A172 (cell line): ENCODE measurements at regions not wholly inside any gene's neighbourhood (a gene's known extent, or its start where the extent isn't known, plus 50 kb on each side); places are given as distances from the start of the nearest gene placed in this dataset.
A peak's percentile ranks its signal among the peaks of the same experiment; 100 is the strongest.

Experiments used
- DNase-seq: peaks from one replicate; pipeline ENCODE4 v3.0.0-alpha.2; 2015; ENCODE audit warnings: low spot score

- DNase-seq = no peak
These were observed 383.8 kb downstream of the MAN2A1 start for GRCh38 chr5:110073534-110073933.

- no peak for DNase-seq
These were observed 385.9 kb downstream of the MAN2A1 start for GRCh38 chr5:110075656-110076055.

DNA sequence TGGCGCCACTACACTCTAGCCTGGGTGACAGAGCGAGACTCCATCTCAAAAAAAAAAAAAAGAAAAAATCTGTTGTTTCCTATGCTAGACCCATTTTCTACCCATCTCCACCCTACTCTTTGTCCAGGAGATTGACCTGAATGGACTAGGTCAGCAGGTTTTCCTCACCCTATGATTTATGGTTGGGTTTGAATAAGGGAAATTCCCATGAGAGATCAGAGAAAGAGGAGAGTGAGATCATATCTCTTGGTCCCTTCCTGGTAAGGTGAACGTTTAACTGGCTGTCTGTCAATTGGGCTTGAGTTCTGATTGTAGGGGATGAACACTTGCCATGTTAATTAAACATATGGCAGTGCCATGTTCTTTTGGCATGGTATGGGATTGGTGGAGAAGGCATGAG, 387.4 kb downstream of the MAN2A1 start:
- DNase-seq = no peak

DNA sequence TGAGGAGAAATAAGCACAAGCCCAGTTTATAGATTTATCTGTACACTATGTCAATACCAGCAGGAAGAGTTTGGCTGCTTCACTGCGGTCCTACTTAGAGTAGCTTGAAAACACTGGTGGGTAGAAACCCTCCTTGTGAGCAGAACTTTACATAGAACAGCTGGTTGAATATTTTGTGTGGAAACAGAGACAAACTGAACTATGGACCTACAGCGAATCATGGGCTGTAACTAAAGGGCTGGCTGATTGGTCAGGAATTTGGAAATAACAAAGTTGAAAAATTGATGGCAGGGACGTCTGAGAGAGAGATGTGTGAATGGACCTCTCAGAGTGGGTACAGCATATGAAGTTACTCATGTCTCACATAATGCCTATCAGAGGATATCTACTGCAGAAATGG, 392.5 kb downstream of the MAN2A1 start:
- no peak for DNase-seq

DNA sequence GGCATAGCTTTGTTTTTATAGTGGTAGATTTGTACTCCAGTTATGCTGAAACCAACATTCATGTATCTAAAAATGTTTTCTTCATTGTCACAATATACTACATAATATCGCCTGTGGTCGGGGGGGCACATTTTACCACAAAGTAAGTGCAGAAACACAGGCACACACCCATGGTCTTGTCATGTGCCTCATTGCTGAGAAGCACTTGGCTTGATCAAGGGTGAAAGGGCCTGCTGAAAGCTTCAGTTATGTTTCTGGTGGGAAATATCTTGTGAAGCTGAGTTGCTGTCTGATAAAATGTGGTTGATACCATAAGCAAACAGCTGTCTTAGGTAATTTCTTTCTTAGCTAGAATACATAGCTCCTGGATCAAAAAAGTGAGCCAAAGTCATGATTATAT, 393.1 kb downstream of the MAN2A1 start:
- no peak for DNase-seq

- DNase-seq = no peak
These were observed 396.1 kb downstream of the MAN2A1 start for GRCh38 chr5:110085826-110086225.

GRCh38 chr5:110086658-110087388, 397.1 kb downstream of the MAN2A1 start:
- DNase-seq = peak; percentile 83

DNA sequence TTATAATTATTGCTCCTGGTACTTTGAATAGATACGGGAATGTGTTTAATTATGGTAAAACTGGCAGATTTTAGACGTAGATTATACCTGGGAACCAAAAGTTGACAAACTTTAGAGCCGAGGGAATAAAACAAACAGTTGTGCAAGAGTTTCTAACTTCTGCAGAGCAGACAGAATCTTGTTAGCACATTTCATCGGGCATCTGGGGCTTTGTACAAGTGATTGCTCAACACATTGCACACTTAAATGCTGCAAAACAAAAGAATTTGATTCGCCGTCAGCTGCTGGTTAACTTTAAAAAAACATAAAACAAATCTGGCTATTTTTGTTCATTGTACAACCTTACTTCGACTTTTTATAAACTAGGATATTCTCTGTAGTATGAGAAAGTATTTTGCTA, 398.1 kb downstream of the MAN2A1 start:
- no peak for DNase-seq

DNA sequence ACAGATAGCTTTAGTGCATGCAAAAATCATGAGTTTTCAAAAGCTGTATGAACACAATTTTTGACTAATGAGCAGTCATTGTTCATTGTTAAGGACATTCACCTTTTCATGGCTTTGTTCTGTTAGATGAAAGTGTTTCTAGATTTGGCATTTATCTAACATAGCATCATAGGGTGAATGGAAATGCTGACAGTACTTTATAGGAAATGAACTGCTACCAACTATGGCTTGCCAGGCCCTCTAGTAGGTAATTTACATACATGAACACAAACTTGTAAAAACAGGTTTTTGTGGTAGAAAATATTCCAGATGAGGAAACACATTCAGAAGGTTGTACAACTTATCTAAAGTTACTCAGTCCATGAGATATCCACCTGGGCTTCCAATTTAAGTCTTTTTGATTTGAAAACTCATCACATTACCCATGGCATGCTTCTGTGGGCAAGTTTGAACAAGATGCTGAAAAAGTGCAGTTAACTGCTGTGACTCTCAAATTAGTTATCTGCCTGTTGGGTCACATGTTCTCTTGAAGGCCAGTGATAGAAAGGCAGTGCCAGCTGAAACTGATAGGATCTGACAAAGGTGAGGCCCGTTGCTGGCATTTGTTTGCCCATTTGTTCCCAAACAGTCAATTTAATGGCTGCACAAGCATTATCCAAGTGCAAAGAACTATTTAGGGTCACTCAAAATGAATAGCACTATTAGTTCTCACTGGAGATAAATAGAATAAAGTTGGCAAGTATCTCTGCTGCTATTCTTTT, 399.1 kb downstream of the MAN2A1 start:
- DNase-seq = no peak

- DNase-seq = no peak
These were observed 403.4 kb downstream of the MAN2A1 start for GRCh38 chr5:110092955-110093785.

GRCh38 chr5:110094109-110094508, 404.4 kb downstream of the MAN2A1 start:
- DNase-seq = no peak

DNA sequence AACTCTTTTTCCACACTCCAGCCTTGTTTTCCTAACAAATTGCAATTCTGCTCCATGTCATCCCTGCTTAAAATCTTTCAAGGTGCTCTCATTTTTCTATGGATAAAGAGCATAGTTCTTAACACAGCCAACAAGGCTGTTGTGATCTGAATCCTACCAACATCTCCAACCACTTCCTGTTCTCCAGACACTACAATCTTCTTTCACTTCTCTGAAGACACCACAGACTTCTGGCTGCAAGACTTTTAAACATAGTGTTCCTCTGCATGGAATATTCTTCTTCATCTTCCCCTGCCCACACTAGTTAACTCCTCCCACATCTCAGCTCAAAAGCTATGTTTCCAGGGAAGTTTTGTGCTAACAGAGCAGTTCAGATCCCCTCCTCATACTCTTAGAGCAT, 404.8 kb downstream of the MAN2A1 start:
- no peak for DNase-seq

DNA sequence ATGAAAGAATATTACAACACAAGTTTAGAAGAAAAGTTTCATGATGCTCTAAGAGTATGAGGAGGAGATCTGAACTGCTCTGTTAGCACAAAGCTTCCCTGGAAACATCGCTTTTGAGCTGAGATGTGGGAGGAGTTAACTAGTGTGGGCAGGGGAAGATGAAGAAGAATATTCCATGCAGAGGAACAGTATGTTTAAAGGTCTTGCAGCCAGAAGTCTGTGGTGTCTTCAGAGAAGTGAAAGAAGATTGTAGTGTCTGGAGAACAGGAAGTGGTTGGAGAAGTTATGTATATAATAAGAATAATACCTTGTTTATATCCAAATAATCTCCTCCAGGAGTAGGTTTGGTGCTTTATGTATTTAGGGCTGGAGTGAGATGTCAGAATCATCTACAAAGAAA, 406.7 kb downstream of the MAN2A1 start:
- DNase-seq = no peak

DNA sequence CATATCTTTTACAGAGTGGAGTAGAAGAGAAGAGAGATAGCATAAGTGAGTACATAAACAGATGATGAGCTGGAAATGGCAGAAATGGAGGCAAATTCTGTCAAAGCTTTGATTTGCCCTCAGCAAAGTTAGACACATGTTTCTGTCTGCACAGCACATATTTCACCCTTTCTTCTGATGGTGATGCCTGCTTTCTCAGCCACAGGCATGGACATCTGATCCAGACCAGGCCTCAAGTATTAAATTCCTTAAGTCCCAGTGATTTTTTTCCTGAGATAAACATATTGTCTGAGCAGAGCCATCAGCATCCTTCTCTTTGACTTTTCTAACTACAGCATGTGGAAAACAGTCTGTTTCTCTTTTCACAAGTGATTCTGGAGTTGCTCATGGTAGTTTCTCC, 409.8 kb downstream of the MAN2A1 start:
- no peak for DNase-seq

DNA sequence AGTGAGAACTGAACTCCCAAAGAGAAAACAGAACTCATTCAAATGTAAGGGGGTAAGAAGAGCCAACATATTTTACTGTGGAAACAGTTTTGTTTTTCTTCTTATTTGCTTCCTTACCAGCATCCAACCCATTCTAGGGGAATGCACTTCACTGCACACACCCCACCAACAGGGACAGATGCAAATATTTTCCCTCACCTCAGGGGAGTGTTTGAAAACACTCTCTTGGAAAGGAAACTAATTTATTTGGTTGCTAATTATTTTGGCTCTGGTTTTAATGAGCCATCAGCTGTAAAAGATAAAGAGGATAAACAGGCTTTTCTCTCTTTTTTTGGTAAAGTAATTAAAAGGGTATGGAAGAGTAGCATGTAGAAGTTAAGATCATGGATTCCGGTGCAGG, 413.4 kb downstream of the MAN2A1 start:
- no peak for DNase-seq

GRCh38 chr5:110104060-110104725, 414.5 kb downstream of the MAN2A1 start:
- DNase-seq = no peak

DNA sequence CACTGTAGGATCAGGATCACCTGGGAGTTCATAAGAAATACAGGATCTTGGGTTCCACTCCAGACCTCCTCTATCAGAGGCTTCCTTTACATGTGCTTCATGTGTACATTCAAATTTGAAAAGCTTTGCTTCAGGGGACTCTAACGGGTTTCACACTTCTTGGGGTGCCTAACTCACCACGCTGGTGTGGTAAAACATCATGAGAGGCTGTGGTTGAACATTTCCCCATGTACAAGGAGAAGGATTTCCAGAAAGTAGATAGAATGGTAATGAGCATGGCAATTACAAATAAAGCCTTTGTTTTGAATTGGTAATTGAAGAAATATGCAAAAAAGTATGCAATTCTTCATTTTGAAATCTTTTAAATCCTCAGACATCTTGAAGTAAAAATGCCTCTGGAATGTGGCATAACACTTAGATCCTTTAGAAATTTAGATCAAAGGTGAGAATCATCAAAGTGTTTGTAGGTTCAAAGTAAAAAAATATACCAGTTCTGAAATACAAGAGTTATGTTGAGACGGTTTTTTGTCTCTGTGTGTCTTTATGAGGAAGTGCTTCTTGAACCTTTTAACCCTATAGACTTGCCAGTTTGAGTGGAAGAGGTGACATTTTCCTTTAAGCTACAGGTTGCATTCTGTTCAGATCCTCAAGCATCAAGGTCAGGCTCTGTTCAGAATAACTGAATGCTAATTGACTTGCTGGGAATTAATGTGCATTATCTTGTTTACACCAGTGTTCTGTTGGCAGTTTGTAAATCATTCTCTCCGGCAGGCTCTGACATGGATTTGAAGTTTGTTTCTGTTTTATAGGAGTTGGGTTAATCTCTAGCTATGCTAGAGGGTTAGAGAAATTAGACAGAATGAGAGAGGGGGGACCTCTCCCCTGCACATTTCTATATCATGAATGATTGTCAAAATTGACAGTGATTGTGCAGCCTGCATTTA, 415.3 kb downstream of the MAN2A1 start:
- DNase-seq = no peak

- no peak for DNase-seq
These were observed 416.0 kb downstream of the MAN2A1 start for GRCh38 chr5:110105692-110106091.

DNA sequence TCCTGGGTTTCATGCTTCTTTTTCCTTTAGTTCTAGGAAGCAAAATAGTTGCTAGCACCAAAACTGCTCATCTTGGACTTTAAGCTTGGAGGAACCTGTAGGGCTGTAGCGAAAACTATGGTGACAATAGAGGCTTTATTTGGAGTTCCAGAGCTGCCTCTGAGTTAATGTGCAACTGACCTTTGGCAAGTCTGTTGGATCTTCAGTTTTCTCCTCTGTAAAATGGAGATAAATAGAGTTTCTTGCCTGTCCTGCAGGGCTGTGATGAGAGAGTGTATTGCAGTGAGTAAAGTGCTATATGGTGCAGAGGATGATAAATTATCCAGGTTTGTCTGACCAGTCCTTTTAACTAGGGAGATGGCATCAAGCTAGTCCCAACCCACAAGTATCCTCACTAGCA, 417.0 kb downstream of the MAN2A1 start:
- no peak for DNase-seq

GRCh38 chr5:110108520-110108919, 418.8 kb downstream of the MAN2A1 start:
- no peak for DNase-seq

DNA sequence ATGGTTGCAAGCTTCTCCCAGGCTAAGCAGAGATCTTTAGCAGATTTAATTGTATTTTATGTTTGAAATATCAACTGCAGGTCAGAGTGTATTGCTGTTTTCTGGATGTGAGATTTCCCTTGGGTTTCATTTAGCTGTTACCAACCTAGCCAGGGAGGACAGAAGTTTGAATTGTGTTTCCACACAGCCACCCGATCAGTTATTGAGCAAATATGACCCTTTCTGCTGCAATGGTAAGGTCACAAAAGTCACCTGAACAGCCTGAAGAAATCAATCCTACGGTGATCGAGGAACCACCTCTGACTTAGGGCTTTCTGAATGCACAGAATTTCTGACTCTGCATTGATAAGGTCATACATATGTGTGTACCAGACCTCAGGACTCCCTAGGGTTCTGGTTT, 419.9 kb downstream of the MAN2A1 start:
- no peak for DNase-seq
